Left lung (tissue), 4 donors: ENCODE measurements at regions not wholly inside any gene's neighbourhood (a gene's known extent, or its start where the extent isn't known, plus 50 kb on each side); places are given as distances from the start of the nearest gene placed in this dataset.

Experiments
- ATAC-seq: fragments of 200-7000 bp; cut with Tn5 transposase; one replicate; pipeline ENCODE4 v1.9.1; 2020; ENCODE audit warnings: moderate library complexity
- DNase-seq, 4 donors: peaks; one replicate each; pipeline ENCODE4 v3.0.0-alpha.2; 2013 to 2020
- H3K27ac ChIP-seq, 2 donors: fragments of 200-600 bp; sonication (generic) in 1 of 2; one replicate each; pipeline versions ENCODE4 v1.5.0 to v1.8.0; 2020 to 2021
- H3K27me3 ChIP-seq, 2 donors: fragments of 200-600 bp; sonication (generic) in 1 of 2; one replicate each; pipeline versions ENCODE4 v1.5.0 to v1.8.0; 2020 to 2021
- H3K36me3 ChIP-seq, 2 donors: fragments of 200-600 bp; sonication (generic) in 1 of 2; one replicate each; pipeline versions ENCODE4 v1.5.0 to v1.8.0; 2020 to 2021
- H3K4me1 ChIP-seq, 2 donors: fragments of 200-600 bp; one replicate each; pipeline ENCODE4 v1.8.0; 2021
- H3K4me3 ChIP-seq, 2 donors: fragments of 200-600 bp; sonication (generic) in 1 of 2; one replicate each; pipeline versions ENCODE4 v1.5.0 to v1.8.0; 2020 to 2021; ENCODE audit warnings: mild to moderate bottlenecking in 1 of 2
- H3K9me3 ChIP-seq, 2 donors: fragments of 200-600 bp; sonication (generic) in 1 of 2; one replicate each; pipeline versions ENCODE4 v1.5.0 to v1.8.0; 2020 to 2021
- intact Hi-C, 2 donors: fragments of 100-400 bp; cut with DNase I; formaldehyde crosslinking; loops; one replicate each; pipeline versions ENCODE4 v1.11.2 to v1.14.2; 2022
- TF ChIP-seq, protein P1 (sequence below), 2 donors: fragments of 200-600 bp; sonication (generic) in 1 of 2; IDR thresholded peaks; one replicate each; pipeline versions ENCODE4 v1.5.0 to v1.8.0; 2021; ENCODE audit warnings: antibody characterized with exemption in 2 of 2
- donor health status: DM: no; HTN: yes; CAD: no.
- donor health status: DM: no; HTN: no; CAD: no.

DNA sequence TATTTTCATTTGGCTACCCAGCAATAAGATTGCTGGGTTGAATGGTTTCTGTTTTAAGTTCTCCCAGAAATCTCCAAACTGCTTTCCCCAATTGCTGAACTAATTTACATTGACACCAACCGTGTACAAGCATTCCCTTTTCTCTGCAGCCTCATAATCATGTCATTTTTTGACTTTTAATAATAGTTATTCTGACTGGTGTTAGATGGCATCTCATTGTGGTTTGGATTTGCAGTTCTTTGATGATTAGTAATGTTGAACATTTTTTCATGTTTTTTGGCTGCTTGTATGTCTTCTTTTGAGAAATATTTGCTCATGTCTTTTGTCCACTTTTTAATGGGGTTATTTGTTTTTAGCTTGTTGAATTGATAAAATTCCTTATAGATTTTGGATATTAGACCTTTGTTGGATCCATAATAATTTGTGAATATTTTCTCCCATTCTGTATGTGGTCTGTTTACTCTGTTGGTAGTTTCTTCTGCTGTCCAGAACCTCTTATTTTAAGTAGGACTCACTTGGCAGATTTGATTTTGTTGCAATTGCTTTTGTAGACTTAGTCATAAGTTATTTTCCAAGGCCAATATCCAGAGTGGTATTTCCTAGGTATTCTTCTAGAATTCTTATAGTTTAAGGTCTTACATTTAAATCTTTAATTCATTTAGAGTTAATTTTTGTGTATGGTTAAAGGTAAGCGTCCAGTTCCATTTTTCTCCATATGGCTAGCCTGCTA lies 793.7 kb downstream of the BRINP1 start:
- intact Hi-C loops: no loop called here
- H3K36me3 ChIP-seq: no peaks in the 10 kb centered on the region
- H3K27ac ChIP-seq: no peak overlapping the region
- peaks cover 0 to 19% of the 10 kb centered on the region in 2 donors for H3K9me3 ChIP-seq
- H3K4me3 ChIP-seq: no peak overlapping the region
- no peak for DNase-seq
- no peaks in the 10 kb centered on the region for H3K27me3 ChIP-seq
- no peaks in the 10 kb centered on the region for H3K4me1 ChIP-seq
- no peak for ATAC-seq
- TF ChIP-seq, protein P1, sequence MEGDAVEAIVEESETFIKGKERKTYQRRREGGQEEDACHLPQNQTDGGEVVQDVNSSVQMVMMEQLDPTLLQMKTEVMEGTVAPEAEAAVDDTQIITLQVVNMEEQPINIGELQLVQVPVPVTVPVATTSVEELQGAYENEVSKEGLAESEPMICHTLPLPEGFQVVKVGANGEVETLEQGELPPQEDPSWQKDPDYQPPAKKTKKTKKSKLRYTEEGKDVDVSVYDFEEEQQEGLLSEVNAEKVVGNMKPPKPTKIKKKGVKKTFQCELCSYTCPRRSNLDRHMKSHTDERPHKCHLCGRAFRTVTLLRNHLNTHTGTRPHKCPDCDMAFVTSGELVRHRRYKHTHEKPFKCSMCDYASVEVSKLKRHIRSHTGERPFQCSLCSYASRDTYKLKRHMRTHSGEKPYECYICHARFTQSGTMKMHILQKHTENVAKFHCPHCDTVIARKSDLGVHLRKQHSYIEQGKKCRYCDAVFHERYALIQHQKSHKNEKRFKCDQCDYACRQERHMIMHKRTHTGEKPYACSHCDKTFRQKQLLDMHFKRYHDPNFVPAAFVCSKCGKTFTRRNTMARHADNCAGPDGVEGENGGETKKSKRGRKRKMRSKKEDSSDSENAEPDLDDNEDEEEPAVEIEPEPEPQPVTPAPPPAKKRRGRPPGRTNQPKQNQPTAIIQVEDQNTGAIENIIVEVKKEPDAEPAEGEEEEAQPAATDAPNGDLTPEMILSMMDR (IDR thresholded peaks at IDR 0.05): no peak

DNA sequence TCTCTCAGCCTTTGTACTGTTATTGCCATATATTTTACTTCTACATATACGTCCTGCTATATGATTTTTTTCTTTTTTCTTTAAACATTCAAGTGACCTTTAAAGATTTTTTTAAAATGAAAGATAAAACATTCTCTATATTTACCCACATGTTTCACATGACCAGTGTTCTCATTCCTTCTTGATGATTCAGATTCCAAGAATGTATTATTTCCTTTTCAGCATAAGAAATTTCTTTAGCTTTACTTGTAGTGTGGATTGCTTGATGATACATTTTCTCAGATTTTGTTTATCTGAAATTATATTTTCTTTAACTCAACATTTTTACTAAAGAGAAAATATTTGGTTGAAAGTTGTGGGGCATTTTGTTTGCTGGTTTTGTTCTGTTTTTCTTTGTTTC lies 792.1 kb downstream of the BRINP1 start:
- Histone ChIP-seq H3K27me3 (no peaks in the 10 kb centered on the region), H3K4me1 (no peaks in the 10 kb centered on the region), H3K36me3 (no peaks in the 10 kb centered on the region), H3K9me3 (peaks cover 0 to 19% of the 10 kb centered on the region in 2 donors), H3K27ac (no peak overlapping the region), H3K4me3 (no peak overlapping the region)
- DNase-seq: no peak
- TF ChIP-seq, protein P1 (IDR thresholded peaks at IDR 0.05): no peak
- intact Hi-C loops: no loop called here
- ATAC-seq: no peak

DNA sequence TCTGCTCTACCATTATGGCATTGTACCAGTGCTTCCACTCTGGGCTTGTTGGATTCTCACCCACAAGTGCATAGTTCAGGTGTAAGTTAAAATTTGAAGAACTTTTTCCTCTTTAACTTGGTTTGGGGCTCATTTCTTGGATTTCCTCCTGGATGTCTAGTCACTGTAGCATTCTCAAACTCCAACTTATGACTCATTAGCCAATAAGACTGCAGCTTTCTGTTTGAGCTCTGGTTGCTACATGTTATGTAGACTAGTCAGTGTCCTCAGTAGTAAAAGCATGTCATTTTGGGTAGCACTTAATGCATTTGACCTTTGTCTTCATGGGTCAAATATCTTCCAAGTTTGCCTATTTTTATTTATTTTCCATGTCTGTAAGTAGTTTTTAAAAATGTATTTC lies 790.8 kb downstream of the BRINP1 start:
- no peaks in the 10 kb centered on the region for H3K4me1 ChIP-seq
- H3K9me3 ChIP-seq: peaks cover 0 to 19% of the 10 kb centered on the region in 2 donors
- ATAC-seq: no peak
- intact Hi-C loops: no loop called here
- no peak overlapping the region for H3K4me3 ChIP-seq
- no peak for DNase-seq
- no peak overlapping the region for H3K27ac ChIP-seq
- no peaks in the 10 kb centered on the region for H3K36me3 ChIP-seq
- H3K27me3 ChIP-seq: no peaks in the 10 kb centered on the region
- TF ChIP-seq, protein P1 (IDR thresholded peaks at IDR 0.05): no peak

DNA sequence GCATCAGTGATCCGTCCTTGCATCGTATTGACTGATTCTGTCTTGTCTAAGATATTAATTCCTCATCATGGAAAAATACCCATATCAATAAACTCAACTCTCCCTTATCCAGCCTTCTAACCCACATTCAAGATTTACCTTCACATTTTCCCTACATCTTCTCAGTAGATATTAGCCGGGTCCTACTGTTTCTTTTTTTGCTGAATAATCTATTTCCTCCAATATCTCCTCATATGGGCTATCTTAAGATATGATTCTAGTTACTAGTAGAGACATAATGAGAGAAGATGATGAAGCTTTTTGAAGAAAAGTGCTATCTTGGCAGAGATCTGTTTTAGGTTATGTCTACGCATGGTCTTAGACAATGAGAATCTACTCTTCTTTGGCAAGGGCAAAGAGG lies 785.8 kb downstream of the BRINP1 start:
- H3K9me3 ChIP-seq: peaks cover 0 to 3% of the 10 kb centered on the region in 2 donors
- DNase-seq (no peak), ATAC-seq (no peak)
- H3K4me3 ChIP-seq: no peak overlapping the region
- TF ChIP-seq, protein P1 (IDR thresholded peaks at IDR 0.05): no peak
- no peaks in the 10 kb centered on the region for H3K27me3 ChIP-seq
- H3K27ac ChIP-seq: no peak overlapping the region
- intact Hi-C loops: no loop called here
- H3K4me1 ChIP-seq: no peaks in the 10 kb centered on the region
- H3K36me3 ChIP-seq: no peaks in the 10 kb centered on the region

DNA sequence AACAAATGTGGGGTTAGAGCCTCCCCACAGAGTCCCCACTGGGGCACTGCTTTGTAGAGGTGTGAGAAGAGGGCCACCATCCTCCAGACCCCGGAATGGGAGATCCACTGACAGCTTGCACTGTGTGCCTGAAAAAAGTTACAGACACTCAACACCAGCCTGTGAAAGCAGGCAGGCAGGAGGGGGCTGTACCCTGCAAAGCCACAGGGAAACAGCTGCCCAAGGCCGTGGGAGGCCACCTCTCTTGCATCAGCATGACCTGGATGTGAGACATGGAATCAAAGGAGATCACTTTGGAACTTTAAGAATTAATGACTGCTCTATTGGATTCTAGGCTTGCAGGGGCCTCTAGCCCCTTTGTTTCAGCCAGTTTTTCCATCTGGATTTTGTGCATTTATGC lies 782.3 kb downstream of the BRINP1 start:
- TF ChIP-seq, protein P1 (IDR thresholded peaks at IDR 0.05): no peak

More for the DNA sequence above, 782.3 kb downstream of the BRINP1 start:
- Histone ChIP-seq H3K4me3 (no peak overlapping the region), H3K9me3 (peaks cover 0 to 3% of the 10 kb centered on the region in 2 donors), H3K27me3 (no peaks in the 10 kb centered on the region), H3K27ac (no peak overlapping the region), H3K36me3 (no peaks in the 10 kb centered on the region), H3K4me1 (no peaks in the 10 kb centered on the region)
- ATAC-seq (no peak), DNase-seq (no peak)
- intact Hi-C loops: no loop called here
